HG02885 (cell line): ENCODE measurements at regions not wholly inside any gene's neighbourhood (a gene's known extent, or its start where the extent isn't known, plus 50 kb on each side); places are given as distances from the start of the nearest gene placed in this dataset.
"Not testable (repeated sequence)": the region's sequence is repeated elsewhere in the genome, so short reads cannot be mapped to it uniquely, and the experiment has no call there.

Experiments used
- ATAC-seq: cut with Tn5 transposase; IDR thresholded peaks from one replicate; pipeline ENCODE4 v1.9.1; 2021; ENCODE audit warnings: mild to moderate bottlenecking; ENCODE audit not compliant: unreplicated experiment, poor library complexity

DNA sequence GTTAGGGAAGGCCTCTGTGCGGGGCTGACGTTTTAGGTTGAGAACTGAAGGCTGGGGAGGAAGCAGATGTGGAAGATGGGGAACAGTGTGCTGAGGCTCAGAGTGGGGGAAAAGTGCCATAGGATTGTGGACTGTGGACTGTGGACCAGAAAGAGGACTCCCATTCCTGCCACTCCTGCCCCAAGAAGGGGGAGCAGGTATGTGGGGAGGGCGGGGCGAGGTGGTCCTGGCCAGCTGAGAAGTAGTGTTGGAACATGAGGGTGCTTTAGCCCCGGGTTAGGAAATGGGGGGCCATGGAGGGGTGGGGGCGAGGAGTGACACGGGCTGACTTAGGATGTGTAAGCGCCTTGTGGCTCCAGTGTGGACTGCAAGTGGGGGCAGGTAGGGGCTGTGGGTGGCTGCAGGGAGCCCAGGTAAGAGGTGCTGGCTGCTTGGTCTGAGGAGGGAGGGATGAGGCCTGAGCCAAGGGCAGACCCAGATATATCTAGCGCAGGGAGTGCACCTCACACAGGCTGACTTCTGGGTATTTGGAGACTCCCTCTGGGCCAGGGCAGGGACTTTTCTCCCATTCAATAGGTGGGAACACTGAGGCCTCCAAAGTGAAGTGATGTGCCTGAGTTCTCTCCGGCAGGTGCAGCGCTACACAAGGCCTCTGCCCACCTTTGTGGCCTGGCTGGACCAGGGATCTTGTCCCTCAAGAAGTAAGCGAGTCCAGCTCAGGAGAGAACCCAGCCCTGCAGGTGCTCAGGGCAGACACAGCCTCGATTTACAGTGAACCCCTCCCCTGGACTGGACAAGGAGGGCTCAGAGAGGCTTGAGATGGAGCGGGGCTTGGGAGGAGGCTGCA lies 76.6 kb upstream of the TOX2 start:
- no peak for ATAC-seq

DNA sequence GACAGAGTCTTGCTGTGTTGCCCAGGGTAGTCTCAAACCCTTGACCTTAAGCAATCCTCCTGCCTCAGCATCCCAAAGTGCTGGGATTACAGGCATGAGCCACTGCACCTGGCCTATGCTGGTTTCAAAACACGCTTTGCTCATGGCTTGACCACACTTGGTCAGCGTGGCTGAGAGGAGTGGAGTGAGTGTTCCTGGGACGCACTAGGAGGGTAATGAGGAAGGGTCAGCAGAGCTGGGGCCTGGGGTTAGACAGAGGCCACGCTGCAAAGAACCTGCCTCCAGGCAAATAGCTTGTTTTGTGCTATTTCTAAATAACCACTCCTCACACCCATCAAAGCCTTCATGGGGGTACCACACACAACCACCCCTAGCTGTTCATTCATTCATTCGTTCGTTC lies 77.9 kb upstream of the TOX2 start:
- ATAC-seq = no peak

DNA sequence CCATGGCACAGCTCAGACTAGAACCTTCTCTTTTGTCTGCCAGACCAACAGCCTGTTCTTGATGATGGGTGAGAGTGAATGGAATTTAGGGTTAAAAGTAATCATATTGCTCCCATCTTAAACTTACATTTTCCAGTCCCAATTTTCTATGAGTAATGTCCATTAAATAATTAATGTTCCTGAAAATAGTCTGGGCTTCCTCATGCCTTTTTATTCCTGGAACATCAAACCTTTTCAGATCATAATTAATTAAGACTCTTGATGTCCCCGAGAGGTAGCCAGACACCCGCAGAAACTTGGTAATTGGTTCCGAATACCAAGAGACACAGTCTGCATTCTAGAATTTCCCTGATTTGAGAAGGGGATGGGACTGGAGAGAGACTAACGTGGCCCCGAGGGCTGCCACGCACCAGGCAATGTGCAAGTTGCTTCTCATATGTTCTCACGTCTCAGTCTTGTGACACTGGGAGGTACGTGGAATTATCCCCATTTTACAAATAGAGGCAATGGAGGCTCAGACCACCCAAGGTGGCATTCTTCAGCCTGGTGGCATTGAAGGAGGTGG lies 78.6 kb upstream of the TOX2 start:
- no peak for ATAC-seq

DNA sequence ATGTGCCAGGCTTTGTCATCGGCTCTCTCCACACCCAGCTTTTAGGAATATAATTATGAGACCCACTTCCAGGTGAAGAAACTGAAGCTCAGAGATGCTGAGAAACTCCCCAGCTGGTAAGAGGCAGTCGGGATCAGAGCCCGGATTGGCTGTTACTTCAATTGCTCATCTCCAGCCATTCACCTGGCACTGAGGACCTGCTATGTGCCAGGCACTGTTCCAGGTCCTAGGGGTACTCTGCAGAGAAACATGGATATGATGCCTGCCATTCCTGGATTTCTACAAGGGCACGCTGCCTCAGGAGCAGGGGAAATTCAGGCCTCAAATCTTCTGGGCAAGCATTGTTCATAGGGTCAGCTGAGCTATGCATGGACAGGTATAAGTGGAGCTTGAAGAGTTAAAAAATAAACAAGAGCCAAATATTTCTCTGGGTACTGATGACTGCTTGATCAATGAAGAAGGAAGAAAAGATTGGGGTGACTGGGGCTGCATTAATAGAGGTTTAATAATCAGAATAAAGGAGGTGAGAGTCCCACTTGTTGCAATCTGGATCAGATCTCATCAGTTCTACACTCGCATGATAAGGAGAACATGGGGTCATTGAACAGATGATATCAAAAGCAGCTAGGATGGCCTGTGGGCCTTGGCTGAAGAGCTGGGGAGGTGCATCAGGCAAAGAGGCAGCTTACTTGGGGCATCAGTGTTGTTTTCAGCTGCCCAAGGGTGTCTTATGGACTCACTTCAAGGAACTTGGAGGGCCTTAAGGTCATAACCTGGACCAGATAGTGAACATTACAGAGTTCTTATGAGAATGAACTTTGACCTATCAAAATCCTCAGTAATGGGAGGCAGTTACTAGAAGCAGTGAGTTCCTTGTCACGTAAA lies 80.9 kb upstream of the TOX2 start:
- ATAC-seq = no peak

DNA sequence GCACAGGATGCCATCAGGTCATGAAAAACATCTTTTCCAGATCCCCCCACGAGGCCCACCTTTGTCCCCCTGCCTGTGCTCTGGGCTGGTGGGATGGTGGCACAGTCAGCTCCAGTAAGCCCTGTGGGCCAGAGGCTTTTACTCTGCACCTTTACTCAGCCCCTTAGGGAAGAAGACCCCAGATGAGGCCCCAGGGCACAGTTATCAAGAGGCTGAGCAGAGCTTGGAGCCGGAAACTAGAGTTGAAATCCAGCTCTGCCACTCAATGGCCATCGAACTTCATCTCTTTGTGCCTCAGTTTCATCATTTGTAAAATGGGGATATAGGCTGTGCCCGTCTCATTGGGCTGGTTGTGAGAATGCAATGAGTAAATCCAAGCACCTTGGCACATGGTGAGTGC lies 81.7 kb upstream of the TOX2 start:
- no peak for ATAC-seq

DNA sequence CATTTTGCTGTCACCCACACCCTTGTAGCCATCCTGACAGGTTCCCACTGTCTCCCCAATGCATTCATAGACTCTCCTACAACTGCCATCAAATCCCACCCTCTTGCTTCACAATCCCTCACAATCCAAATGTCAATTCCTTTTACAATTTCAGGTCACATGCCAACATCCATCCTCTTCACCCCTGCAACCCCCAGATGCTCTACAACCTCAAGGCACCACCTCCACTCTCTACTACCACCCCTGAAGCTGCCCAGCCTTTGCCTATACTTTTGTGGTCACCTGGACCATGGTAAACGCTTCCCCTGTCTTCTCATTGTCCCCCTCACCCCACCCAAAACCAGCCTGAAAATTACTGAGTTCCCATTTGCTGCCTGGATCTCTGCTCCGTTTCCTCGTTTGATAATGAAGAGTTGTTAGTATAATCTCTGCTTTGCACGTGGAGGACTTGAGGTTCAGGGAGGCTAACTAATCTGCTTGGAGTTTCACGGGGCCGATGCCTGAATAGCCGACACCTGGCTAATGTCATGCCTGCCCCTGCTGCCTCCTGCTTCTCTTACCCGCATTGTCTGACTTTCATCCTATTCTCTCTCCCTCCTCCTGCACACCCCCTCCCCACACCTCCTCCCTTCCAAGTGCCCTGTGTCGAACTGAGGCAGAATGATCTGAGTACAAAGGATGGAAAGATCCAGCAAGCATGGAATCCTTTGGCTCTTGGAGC lies 82.4 kb upstream of the TOX2 start:
- no peak for ATAC-seq

DNA sequence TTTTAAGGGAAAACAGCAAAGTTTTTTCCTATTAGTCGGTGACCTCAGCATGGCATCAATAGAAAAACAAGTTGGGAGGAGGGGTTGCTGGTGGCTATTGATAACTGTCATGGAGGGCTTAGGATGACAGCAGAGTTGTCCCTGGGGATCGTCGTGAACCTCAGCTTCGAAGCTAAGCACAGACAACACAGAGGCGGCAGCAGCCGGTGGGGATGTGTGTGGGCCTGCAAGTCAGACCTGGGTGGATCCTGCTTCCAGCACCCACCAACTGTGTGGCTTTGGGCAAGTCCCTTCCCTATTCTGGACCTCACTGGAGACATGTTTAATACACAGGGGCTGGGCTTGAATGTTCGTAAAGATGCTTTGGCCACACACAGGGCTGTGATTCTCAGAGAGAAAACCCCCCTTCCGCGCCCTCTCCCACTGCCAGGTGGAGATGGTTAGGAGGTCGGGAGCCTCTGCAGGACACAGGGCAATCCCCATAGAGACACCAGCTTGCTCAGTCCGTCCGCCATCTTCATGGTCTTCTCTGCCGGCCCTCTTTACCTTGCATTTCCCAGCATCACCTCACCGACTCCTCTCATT lies 83.1 kb upstream of the TOX2 start:
- ATAC-seq = no peak

DNA sequence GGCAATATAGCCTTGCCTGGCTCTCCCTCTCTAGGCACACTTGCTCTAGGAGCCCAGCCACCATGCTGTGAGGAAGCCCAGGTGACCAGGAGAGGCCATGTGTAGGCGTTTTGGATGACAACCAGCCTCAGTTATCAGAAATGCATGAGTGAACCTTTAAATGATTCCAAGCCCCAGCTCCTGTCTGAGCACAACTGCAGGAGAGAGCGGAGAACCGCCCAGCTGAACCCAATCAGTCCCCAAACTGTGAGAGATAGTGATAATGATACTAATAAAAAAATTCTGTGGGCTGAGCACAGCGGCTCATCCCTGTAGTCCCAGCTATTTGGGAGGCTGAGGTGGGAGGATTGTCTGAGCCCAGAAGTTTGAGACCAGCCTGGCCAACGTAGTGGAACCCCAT lies 83.8 kb upstream of the TOX2 start:
- ATAC-seq = no peak

DNA sequence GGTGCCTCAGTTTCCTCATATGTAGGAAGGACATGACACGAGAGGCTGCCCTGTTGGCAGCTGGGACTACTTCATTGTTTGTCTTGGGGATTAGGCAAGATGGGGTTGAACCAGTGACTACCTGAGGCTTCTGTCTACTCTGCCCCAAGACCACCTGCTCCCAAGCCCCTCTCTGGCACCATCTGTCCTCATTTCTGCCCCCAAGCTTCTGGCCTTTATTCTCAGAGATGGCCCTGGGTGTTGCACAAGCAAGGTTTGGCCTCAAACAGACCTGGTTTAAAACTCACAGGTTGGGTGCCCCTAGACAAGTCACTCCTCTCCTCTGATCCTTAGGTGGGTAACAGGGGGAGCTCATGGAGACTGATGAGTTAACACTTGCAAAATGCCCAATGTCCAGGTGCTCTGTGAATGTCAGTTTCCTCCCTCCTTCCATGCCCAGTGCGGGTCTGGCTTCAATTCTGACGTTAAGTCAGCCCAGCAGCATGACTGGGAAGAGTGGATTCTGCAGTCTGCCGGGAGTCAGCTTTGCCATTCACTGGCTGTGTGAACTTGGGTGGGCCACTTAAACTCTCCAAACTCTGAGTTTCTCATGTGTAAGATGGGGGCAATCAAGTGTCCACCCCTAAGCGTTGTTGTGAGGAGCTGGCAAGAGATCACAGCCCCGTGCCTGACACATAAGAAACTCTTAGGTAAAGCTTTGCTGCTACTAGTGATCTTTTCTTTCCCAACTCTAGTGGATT lies 84.5 kb upstream of the TOX2 start:
- ATAC-seq = no peak

DNA sequence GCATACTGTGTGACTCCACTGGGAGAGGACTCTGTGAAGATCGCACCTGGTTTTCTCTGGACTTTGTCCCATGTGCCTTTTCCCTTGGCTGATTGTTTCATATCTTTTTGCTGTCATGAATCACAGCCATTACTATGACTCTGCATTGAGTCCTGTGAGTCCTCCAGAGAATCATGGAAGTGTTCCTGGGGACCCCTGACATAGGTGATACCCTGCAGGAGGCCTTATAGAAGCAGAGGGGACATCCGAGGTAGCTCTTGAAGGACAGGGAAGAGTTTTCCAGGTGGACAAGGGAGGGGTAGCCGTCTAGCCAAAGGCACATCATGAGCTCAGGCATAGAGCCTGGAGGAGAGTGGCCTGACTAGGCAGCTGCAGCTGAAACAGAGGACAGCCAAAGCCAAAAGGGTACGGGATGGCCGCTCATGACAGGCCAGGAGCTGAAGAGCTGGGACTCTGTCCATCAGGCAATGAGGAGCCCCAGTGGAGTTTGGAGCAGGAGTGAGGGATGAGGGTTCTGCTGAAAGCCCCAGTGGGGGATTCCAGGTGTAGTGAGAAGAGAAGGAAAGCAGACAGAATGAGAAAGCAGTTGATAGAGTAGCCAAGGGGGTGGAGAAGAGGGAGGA lies 86.6 kb upstream of the TOX2 start:
- no peak for ATAC-seq

DNA sequence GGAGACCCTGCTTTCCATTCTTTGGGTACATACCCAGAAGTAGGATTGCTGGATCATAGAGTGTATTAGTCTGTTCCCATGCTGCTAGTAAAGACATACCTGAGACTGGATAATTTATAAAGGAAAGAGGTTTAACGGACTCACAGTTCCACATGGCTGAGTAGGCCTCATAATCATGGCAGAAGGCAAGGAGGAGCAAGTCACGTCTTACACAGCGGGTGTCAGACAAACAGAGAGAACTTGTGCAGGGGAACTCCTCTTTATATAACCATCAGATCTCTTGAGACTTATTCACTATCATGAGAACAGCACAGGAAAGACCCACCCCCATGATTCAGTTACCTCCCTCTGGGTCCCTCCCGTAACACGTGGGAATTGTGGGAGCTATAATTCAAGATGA lies 87.7 kb upstream of the TOX2 start:
- not testable (repeated sequence) for ATAC-seq

DNA sequence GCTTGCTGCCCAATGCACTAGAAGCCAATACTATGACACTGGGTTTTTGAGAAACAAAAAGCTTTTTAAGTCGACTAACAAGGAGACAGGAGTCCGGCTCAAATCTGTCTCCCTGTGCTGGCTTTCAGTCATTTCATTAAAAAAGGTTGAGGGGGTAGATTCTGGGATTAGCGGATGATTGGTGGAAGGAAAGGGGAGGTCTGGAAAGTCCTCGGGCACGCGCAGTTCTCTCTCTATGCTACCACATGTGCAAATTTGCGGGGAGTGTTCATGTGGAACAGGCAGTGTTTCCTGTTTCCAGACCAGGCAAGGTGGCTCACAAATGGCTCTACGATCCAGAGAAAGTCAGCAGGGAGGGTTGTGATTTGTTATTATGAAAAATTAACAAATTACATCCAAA lies 89.1 kb upstream of the TOX2 start:
- no peak for ATAC-seq

DNA sequence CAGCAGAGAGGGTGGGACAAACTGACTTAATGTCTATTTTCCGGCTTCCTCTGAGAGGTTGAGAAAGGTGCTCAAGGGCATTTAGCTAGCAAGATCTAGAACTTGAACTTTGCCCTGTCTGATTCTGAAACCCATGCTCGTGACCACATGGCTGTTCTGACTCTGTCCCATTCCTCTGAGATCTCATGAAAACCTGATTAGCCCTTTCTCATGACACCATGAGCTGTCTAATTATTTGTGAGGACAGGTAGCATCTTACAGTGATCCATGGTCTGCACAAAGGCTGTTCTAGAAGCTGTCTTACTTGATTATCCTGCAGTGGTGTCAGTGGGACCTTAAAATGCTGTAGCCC lies 89.6 kb upstream of the TOX2 start:
- no peak for ATAC-seq

DNA sequence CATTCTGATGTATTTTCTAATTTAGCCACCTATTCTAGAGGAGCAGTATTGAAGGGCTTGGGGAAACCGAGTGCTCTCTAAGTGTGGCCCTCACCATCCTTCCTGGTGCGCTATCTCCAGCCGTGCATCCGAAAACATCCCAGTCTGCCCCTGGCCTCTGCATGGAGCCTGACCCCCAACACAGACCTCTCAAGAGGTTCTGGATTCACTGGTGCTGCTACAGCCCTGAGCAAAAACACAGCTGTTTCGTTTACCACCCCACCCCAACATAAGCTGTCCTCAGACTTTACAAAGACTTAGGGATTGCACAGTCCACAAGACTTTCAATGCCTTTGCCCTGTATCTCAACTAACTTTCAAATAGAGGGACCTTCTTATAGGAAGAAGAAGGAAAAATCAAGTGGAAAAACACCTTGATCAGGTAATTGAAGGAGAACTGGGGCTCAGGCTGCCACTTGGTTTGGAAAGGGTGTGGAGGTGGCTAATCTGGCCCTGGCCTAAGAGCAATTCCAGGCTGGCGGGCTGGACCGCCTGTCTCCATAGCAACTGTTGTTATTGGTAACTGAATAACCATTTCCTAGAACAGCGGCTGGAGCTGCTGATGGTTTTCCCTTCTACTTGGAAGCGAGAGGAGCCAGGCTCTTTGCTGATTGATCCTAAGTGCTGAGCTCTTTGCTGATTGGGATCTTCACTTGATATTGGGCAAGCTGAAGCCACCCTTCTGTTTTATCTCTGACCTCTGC lies 90.2 kb upstream of the TOX2 start:
- no peak for ATAC-seq

DNA sequence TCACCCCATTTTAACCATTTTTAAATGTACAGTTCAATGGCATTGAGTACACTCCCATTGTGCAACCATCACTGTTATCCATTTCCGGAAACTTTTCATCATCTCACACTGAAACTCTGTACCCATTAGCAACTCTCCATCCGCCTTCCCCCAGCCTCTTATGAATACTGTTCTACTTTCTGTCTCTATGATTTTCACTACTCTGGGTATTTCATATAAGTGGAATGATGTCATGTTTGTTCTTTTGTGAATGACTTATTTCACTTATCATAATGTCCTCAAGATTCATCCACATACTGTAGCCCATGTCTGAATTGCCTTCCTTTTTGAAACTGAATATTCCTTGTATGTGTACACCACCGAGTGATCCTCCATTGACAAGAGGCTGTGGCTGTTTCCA lies 92.9 kb upstream of the TOX2 start:
- no peak for ATAC-seq

DNA sequence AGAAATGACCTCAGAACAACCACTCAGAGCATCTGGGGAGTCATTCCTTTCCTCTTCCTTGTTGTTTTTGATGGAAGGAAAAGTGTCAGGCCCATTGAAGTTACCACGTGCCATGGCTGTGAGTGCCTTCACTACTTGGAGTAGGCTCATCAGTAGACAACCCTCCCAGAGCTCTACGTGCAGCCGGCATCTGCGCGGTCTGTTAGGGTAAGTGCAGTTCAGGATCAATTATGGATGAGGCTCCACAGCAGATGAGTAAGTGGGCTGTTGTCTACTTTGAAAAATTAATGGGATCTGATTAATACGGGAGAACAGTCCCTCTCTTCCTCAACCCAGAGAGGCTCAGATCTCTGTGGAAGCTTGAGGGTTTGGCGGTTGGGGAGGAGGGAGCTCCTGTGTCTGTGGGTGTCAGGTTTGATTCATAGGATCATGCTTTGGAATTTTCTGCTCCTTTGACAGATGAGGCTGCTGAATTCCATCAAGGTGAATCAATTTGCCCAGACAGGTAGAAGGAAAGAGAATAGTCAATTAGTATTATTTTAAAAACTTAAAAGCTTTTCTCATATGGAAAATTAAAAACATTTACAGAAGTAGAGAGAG lies 93.8 kb upstream of the TOX2 start:
- ATAC-seq = no peak

DNA sequence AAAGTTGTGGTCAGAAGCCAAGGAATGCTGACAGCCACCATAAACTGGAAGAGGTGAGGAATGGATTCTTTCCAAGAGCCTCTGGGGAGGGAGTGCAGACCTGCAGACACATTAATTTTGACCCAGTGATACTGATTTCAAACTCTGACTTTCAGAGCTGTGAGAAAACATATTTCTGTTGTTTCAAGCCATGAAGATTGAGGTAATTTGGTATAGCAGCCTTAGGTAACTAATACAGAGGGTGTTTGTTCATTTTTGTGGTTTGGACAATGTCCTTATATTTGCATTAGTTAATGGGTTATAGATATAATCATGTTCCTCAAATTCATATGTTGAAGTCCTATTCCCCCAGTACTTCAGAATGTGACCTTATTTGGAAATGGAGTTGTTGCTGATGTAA lies 85.4 kb upstream of the GTSF1L start:
- ATAC-seq = no peak

DNA sequence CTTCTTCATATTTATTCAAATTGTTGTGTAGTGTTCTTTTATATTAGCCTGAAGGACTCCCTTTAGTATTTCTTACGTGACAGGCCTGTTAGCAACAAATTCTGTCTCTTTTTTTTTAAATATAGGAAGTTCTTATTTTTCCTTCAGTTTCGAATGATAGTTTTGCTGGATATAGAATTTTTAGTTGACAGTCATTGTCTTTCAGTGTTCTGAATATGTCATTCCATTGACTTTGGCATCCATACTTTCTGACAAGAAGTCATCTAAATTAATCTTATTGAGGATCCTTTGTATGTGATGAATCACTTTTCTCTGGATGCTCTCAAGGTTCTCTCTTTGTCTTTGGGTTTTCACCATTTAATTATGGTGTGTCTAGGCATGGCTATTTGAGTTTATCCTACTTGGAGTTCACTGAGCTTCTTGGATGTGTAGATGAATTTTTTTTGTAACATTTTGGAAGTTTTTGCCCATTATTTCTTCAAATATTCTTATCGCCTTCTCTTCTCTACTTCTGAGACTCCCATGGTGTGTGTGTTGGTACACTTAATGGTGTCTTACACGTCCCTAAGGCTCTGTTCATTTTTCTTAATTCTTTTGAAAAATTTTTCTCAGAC lies 82.5 kb upstream of the GTSF1L start:
- no peak for ATAC-seq
